ENCODE measurements at regions not wholly inside any gene's neighbourhood (a gene's known extent, or its start where the extent isn't known, plus 50 kb on each side); places are given as distances from the start of the nearest gene placed in this dataset.

DNA sequence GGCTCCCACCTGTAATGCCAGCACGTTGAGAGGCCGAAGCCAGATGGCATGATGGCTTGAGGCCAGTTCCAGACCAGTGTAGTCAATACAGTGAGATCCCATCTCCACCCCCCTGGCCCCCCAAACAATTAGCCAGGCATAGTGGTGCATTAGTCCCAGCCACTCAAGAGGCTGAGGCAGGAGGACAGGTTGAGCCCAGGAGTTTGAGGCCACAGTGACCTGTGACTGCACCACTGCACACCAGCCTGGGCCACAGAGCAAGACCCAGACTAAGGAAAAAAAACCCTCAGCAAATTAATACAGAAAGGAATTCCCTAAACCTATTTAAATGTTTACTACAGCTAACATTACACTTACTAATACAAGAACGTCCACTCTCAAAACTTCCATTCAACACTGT, 424.6 kb downstream of the SHQ1 start:
- intact Hi-C loops (cut with micrococcal nuclease) = no loop called here
- no peaks in the 10 kb centered on the region for H3K27me3 Mint-ChIP-seq (ENCODE audit: insufficient read depth)
- H3K4me1 Mint-ChIP-seq (ENCODE audit: low read depth) = peaks cover 70% of the 10 kb centered on the region
- no peak for DNase-seq (ENCODE audit: low spot score)
- peaks cover 37% of the 10 kb centered on the region for H3K36me3 Mint-ChIP-seq (ENCODE audit: low read depth)
- no peak overlapping the region for H3K27ac Mint-ChIP-seq
- H3K9me3 Mint-ChIP-seq = peaks cover 8% of the 10 kb centered on the region
- no peak overlapping the region for H3K4me3 Mint-ChIP-seq

DNA sequence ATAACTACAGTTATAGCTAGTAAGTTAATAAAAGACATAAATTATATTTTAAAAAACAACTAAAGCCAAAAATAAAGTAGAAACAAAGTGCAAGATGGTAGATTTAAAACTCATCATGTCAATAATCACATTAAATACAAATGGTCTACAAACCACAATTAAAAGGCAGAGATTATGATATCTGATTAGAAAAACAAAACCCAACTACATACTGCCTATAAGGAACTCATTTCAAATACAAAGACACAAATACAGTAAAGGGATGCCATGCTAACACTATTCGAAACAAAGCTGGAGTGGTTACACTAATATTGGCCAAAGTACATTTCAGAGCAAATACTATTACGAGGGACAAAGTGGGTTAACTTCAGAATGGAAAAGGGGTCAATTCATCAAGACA, 426.5 kb downstream of the SHQ1 start:
- intact Hi-C loops (cut with micrococcal nuclease) = no loop called here
- Mint-ChIP-seq H3K4me1 (ENCODE audit: low read depth) (peaks cover 61% of the 10 kb centered on the region), H3K9me3 (peaks cover 8% of the 10 kb centered on the region), H3K4me3 (no peak overlapping the region), H3K27ac (no peak overlapping the region), H3K27me3 (ENCODE audit: insufficient read depth) (no peaks in the 10 kb centered on the region), H3K36me3 (ENCODE audit: low read depth) (peaks cover 39% of the 10 kb centered on the region)
- no peak for DNase-seq (ENCODE audit: low spot score)

DNA sequence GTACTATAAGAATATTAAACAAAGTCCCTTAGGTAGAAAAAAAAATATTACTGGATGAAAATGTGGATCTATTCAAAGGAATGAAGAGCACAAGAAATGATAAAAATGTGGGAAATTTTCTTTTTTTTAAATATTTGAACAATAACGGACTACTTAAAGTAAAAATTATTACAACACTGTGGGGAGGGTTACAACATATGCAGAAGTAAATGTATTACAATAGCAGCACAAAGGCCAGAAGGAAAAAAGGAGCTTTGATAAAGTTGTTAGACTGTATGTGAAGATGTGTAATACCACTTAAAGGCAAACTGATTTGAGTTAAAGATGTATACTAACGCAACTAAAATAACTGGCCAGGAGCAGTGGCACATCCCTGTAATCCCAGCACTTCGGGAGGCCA, 427.1 kb downstream of the SHQ1 start:
- Mint-ChIP-seq H3K36me3 (ENCODE audit: low read depth) (peaks cover 35% of the 10 kb centered on the region), H3K27ac (no peak overlapping the region), H3K4me3 (no peak overlapping the region), H3K4me1 (ENCODE audit: low read depth) (peaks cover 61% of the 10 kb centered on the region), H3K27me3 (ENCODE audit: insufficient read depth) (no peaks in the 10 kb centered on the region), H3K9me3 (peaks cover 8% of the 10 kb centered on the region)
- intact Hi-C loops (cut with micrococcal nuclease) = no loop called here
- DNase-seq (ENCODE audit: low spot score) = no peak

DNA sequence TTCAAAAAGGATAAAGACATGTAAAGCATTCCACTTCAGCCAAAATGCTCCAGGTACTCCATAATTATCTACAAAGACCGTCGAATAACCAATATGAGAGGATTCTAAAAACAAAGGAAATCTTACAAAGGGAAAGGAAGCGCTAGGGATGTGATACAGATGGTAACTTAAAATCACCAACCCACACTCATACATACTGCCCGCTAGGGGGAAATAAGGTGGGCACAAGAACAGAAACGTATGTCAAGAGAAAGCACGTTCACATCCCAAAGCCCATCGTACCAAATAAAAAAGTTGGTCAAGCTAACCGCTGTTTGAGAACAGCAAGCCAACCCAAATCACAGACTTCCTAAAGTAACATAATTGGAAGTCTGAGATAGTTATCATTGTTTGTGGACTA, 429.4 kb downstream of the SHQ1 start:
- Mint-ChIP-seq H3K9me3 (peaks cover 8% of the 10 kb centered on the region), H3K27me3 (ENCODE audit: insufficient read depth) (no peaks in the 10 kb centered on the region), H3K27ac (no peak overlapping the region), H3K36me3 (ENCODE audit: low read depth) (peaks cover 36% of the 10 kb centered on the region), H3K4me1 (ENCODE audit: low read depth) (peaks cover 66% of the 10 kb centered on the region), H3K4me3 (no peak overlapping the region)
- intact Hi-C loops (cut with micrococcal nuclease) = loop anchor here (1.0 to 2.0 kb wide), 2 partner anchors 7 to 216 kb away; no protein-coding TSS in a partner anchor
- no peak for DNase-seq (ENCODE audit: low spot score)

GRCh38 chr3:72418244-72418643, 430.0 kb downstream of the SHQ1 start:
- Mint-ChIP-seq H3K27me3 (ENCODE audit: insufficient read depth) (no peaks in the 10 kb centered on the region), H3K27ac (no peak overlapping the region), H3K36me3 (ENCODE audit: low read depth) (peaks cover 32% of the 10 kb centered on the region), H3K9me3 (peaks cover 8% of the 10 kb centered on the region), H3K4me3 (no peak overlapping the region), H3K4me1 (ENCODE audit: low read depth) (peaks cover 65% of the 10 kb centered on the region)
- intact Hi-C loops (cut with micrococcal nuclease) = loop anchor here (1.0 to 2.0 kb wide), 2 partner anchors 8 to 217 kb away; no protein-coding TSS in a partner anchor
- DNase-seq (ENCODE audit: low spot score) = no peak

GRCh38 chr3:72414481-72415016, 433.7 kb downstream of the SHQ1 start:
- H3K36me3 Mint-ChIP-seq (ENCODE audit: low read depth) = peaks cover 13% of the 10 kb centered on the region
- H3K4me1 Mint-ChIP-seq (ENCODE audit: low read depth) = peaks cover 76% of the 10 kb centered on the region
- no peak overlapping the region for H3K27ac Mint-ChIP-seq
- H3K4me3 Mint-ChIP-seq = no peak overlapping the region
- no peaks in the 10 kb centered on the region for H3K9me3 Mint-ChIP-seq
- no peak for DNase-seq (ENCODE audit: low spot score)
- H3K27me3 Mint-ChIP-seq (ENCODE audit: insufficient read depth) = no peaks in the 10 kb centered on the region
- intact Hi-C loops (cut with micrococcal nuclease) = no loop called here

- H3K4me1 Mint-ChIP-seq (ENCODE audit: low read depth) = peaks cover 76% of the 10 kb centered on the region
- DNase-seq (ENCODE audit: low spot score) = no peak
- peaks cover 9% of the 10 kb centered on the region for H3K36me3 Mint-ChIP-seq (ENCODE audit: low read depth)
- intact Hi-C loops (cut with micrococcal nuclease) = loop anchor here (1.0 kb wide), 1 partner anchor 38 kb away; no protein-coding TSS in a partner anchor
- H3K27ac Mint-ChIP-seq = peak overlapping the region; percentile 52
- no peaks in the 10 kb centered on the region for H3K27me3 Mint-ChIP-seq (ENCODE audit: insufficient read depth)
- H3K4me3 Mint-ChIP-seq = no peak overlapping the region
- no peaks in the 10 kb centered on the region for H3K9me3 Mint-ChIP-seq
Measured at GRCh38 chr3:72413228-72413627, 435.0 kb downstream of the SHQ1 start.

GRCh38 chr3:72412340-72412956, 435.8 kb downstream of the SHQ1 start:
- H3K4me3 Mint-ChIP-seq = no peak overlapping the region
- intact Hi-C loops (cut with micrococcal nuclease) = no loop called here

DNA sequence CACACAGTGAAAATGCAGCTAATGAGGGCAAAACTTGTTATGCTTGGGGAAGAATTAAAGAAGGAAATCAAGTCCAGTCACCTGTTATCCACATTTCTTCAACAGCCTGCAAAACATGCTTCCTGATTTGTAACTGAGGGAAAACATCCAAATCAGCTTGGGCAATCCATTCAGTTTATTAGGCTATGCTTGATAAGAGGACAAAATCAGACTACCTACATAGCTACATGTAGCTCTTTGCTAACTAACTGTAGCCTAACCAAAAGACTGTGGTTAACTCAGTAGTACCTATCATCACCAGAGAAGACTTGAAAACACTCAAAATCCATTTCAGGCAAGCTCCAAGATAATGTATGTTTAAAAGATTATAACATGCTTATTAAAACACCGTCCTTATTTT, 436.4 kb downstream of the SHQ1 start:
- intact Hi-C loops (cut with micrococcal nuclease) = no loop called here
- no peak for DNase-seq (ENCODE audit: low spot score)
- no peak overlapping the region for H3K27ac Mint-ChIP-seq
- no peaks in the 10 kb centered on the region for H3K9me3 Mint-ChIP-seq
- H3K27me3 Mint-ChIP-seq (ENCODE audit: insufficient read depth) = no peaks in the 10 kb centered on the region
- H3K4me3 Mint-ChIP-seq = no peak overlapping the region
- H3K4me1 Mint-ChIP-seq (ENCODE audit: low read depth) = peaks cover 81% of the 10 kb centered on the region
- peaks cover 9% of the 10 kb centered on the region for H3K36me3 Mint-ChIP-seq (ENCODE audit: low read depth)

More at GRCh38 chr3:72412340-72412956, 435.8 kb downstream of the SHQ1 start:
- H3K36me3 Mint-ChIP-seq (ENCODE audit: low read depth) = peaks cover 9% of the 10 kb centered on the region
- H3K27me3 Mint-ChIP-seq (ENCODE audit: insufficient read depth) = no peaks in the 10 kb centered on the region
- H3K9me3 Mint-ChIP-seq = no peaks in the 10 kb centered on the region
- peaks cover 76% of the 10 kb centered on the region for H3K4me1 Mint-ChIP-seq (ENCODE audit: low read depth)
- DNase-seq (ENCODE audit: low spot score) = no peak
- no peak overlapping the region for H3K27ac Mint-ChIP-seq

GRCh38 chr3:72411126-72411525, 437.1 kb downstream of the SHQ1 start:
- no peaks in the 10 kb centered on the region for H3K27me3 Mint-ChIP-seq (ENCODE audit: insufficient read depth)
- H3K9me3 Mint-ChIP-seq = no peaks in the 10 kb centered on the region
- H3K4me1 Mint-ChIP-seq (ENCODE audit: low read depth) = peaks cover 81% of the 10 kb centered on the region
- peaks cover 9% of the 10 kb centered on the region for H3K36me3 Mint-ChIP-seq (ENCODE audit: low read depth)
- DNase-seq (ENCODE audit: low spot score) = no peak
- intact Hi-C loops (cut with micrococcal nuclease) = no loop called here
- no peak overlapping the region for H3K4me3 Mint-ChIP-seq
- H3K27ac Mint-ChIP-seq = no peak overlapping the region

DNA sequence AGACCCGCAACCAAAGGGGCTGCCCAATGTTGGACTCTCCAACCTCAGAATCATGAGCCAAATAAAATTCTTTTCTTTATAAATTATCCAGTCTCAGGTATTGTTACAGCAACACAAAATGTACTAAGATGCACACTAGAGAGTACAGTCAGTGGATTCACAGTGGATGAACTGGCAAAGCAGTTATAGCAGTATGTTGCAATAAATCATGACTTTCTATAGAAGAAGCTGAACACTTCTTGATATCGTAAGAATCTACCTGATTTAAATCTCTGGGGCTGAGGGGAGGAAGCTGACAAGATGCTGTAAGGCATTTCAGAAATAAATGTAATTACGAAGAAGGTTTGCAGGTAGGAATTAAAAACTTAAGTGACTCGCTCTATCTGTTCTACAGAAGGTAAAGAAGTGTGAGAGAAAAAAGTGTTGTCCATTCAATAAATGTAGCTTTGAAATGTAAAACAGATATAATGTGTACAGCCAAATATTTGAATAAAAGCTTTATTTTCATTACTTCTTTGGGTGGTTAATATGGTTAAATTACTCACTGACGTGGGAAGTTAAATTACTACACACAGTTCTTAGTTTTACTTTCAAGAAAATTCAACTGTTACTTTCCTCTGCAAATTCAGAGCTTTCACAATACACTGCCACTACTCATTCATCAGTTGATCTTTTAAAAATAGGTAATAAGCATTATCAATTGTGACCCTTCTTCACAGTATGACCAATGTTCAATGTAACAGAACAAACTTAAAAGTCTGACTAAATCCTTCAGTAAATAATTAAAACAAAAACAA, 439.1 kb downstream of the SHQ1 start:
- intact Hi-C loops (cut with micrococcal nuclease) = loop anchor here (2.0 to 5.0 kb wide), 2 partner anchors 14 to 33 kb away; no protein-coding TSS in a partner anchor
- Mint-ChIP-seq H3K36me3 (ENCODE audit: low read depth) (peaks cover 9% of the 10 kb centered on the region), H3K4me3 (no peak overlapping the region), H3K27me3 (ENCODE audit: insufficient read depth) (no peaks in the 10 kb centered on the region), H3K27ac (no peak overlapping the region), H3K9me3 (no peaks in the 10 kb centered on the region), H3K4me1 (ENCODE audit: low read depth) (peaks cover 79% of the 10 kb centered on the region)
- DNase-seq (ENCODE audit: low spot score) = no peak

- Mint-ChIP-seq H3K4me3 (no peak overlapping the region), H3K36me3 (ENCODE audit: low read depth) (peaks cover 6% of the 10 kb centered on the region), H3K27ac (no peak overlapping the region), H3K27me3 (ENCODE audit: insufficient read depth) (no peaks in the 10 kb centered on the region), H3K9me3 (no peaks in the 10 kb centered on the region), H3K4me1 (ENCODE audit: low read depth) (peaks cover 72% of the 10 kb centered on the region)
- DNase-seq (ENCODE audit: low spot score) = no peak
- intact Hi-C loops (cut with micrococcal nuclease) = loop anchor here (2.0 to 5.0 kb wide), 2 partner anchors 13 to 35 kb away; no protein-coding TSS in a partner anchor
Measured at GRCh38 chr3:72407766-72408165, 440.5 kb downstream of the SHQ1 start.

Measured in activated T-helper 1 cell treated with anti-CD3 and anti-CD28 coated beads, Interleukin-12 subunit alpha, Interleukin-12 subunit beta, Interleukin-2, Interleukin-4 antibody, amounts not matched to agents 30 ng/mL and 10 ng/mL and 1 ng/mL, durations not matched to agents 14 hours and 24 hours and 36 hours (primary cell).